CD14-positive monocyte (primary cell): ENCODE measurements at regions not wholly inside any gene's neighbourhood (a gene's known extent, or its start where the extent isn't known, plus 50 kb on each side); places are given as distances from the start of the nearest gene placed in this dataset.

Experiments
- DNase-seq, 3 donors: peaks; one replicate each; pipeline ENCODE4 v3.0.0-alpha.2; 2011 to 2022
- H2AFZ ChIP-seq: 2 replicates; pipeline ENCODE4 v1.6.0; 2012; ENCODE audit warnings: mild to moderate bottlenecking, low read depth, low read length, inconsistent platforms; ENCODE audit not compliant: insufficient read depth, poor library complexity, severe bottlenecking
- H3K27ac ChIP-seq, 2 donors: 1 replicate in 1 of 2; 2 replicates in 1 of 2; pipeline ENCODE4 v1.5.1; 2012 to 2013; ENCODE audit warnings: low read length in 2 of 2, control low read depth in 1 of 2, inconsistent platforms in 1 of 2, low read depth in 1 of 2, mild to moderate bottlenecking in 1 of 2
- H3K27me3 ChIP-seq, 2 donors: one replicate each; pipeline versions ENCODE4 v1.6.0 to v1.6.1; 2011 to 2013; ENCODE audit warnings: low read length in 2 of 2; ENCODE audit not compliant: control insufficient read depth in 2 of 2, insufficient read depth in 2 of 2
- H3K36me3 ChIP-seq, 2 donors: replicated peaks in 1 of 2; 1 replicate in 1 of 2; 2 replicates in 1 of 2; pipeline versions ENCODE4 v1.5.1 to v1.6.1; 2012 to 2013; ENCODE audit warnings: low read length in 2 of 2, control low read depth in 1 of 2, inconsistent platforms in 1 of 2, mild to moderate bottlenecking in 1 of 2; ENCODE audit not compliant: insufficient read depth in 2 of 2, control insufficient read depth in 1 of 2
- H3K4me1 ChIP-seq, 2 donors: 1 replicate in 1 of 2; 2 replicates in 1 of 2; pipeline versions ENCODE4 v1.5.1 to v1.6.1; 2012 to 2013; ENCODE audit warnings: low read length in 2 of 2, control low read depth in 1 of 2, inconsistent platforms in 1 of 2, mild to moderate bottlenecking in 1 of 2, moderate library complexity in 1 of 2; ENCODE audit not compliant: insufficient read depth in 2 of 2, control insufficient read depth in 1 of 2
- H3K4me2 ChIP-seq: replicated peaks from 2 replicates; pipeline ENCODE3; 2012; ENCODE audit warnings: low read length, moderate library complexity, mild to moderate bottlenecking; ENCODE audit not compliant: poor library complexity, severe bottlenecking; ENCODE audit errors: extremely low read depth
- H3K4me3 ChIP-seq, 3 experiments: fragments of 200-600 bp in 1 of 3; sonication (generic) in 1 of 3; replicated peaks in 1 of 3; 1 replicate in 2 of 3; 2 replicates in 1 of 3; pipeline ENCODE4 v1.5.1; 2011 to 2013; ENCODE audit warnings: low read length in 3 of 3, mild to moderate bottlenecking in 3 of 3, control low read depth in 2 of 3, low read depth in 2 of 3, inconsistent platforms in 1 of 3, moderate library complexity in 1 of 3
- H3K79me2 ChIP-seq: 2 replicates; pipeline ENCODE4 v1.6.0; 2012; ENCODE audit warnings: mild to moderate bottlenecking, control low read depth, inconsistent platforms, low read length, moderate library complexity; ENCODE audit not compliant: insufficient read depth
- H3K9ac ChIP-seq: 2 replicates; pipeline ENCODE4 v1.6.0; 2017; ENCODE audit warnings: low read length, mild to moderate bottlenecking; ENCODE audit not compliant: insufficient read depth, poor library complexity, severe bottlenecking
- H3K9me3 ChIP-seq, 2 donors: replicated peaks in 1 of 2; 1 replicate in 1 of 2; 2 replicates in 1 of 2; pipeline versions ENCODE4 v1.5.1 to v1.6.1; 2012 to 2013; ENCODE audit warnings: low read length in 2 of 2, control low read depth in 1 of 2; ENCODE audit not compliant: control insufficient read depth in 1 of 2, insufficient read depth in 1 of 2
- H4K20me1 ChIP-seq: 2 replicates; pipeline ENCODE4 v1.6.0; 2012; ENCODE audit warnings: mild to moderate bottlenecking, low read length, control low read depth, moderate library complexity; ENCODE audit not compliant: insufficient read depth
- H3K27ac Mint-ChIP-seq, 7 donors: one replicate each; pipeline ENCODE4 v1.8.0; 2020; ENCODE audit warnings: mild to moderate bottlenecking in 7 of 7, mixed read lengths in 7 of 7, moderate library complexity in 6 of 7, inconsistent platforms in 2 of 7
- H3K27me3 Mint-ChIP-seq, 3 donors: one replicate each; pipeline ENCODE4 v1.8.0; 2021 to 2022; ENCODE audit warnings: low read depth in 3 of 3, mild to moderate bottlenecking in 3 of 3, mixed read lengths in 3 of 3, moderate library complexity in 3 of 3, inconsistent platforms in 1 of 3
- H3K36me3 Mint-ChIP-seq, 2 donors: one replicate each; pipeline ENCODE4 v1.8.0; 2020; ENCODE audit warnings: mixed read lengths in 2 of 2, inconsistent platforms in 1 of 2, mild to moderate bottlenecking in 1 of 2
- H3K4me1 Mint-ChIP-seq: one replicate; pipeline ENCODE4 v1.8.0; 2020; ENCODE audit warnings: mild to moderate bottlenecking, mixed read lengths
- H3K4me3 Mint-ChIP-seq, 2 donors: one replicate each; pipeline ENCODE4 v1.8.0; 2020; ENCODE audit warnings: mild to moderate bottlenecking in 2 of 2, mixed read lengths in 2 of 2, moderate library complexity in 1 of 2
- H3K9me3 Mint-ChIP-seq, 7 donors: one replicate each; pipeline ENCODE4 v1.8.0; 2020 to 2022; ENCODE audit warnings: mixed read lengths in 7 of 7, mild to moderate bottlenecking in 6 of 7, moderate library complexity in 6 of 7, inconsistent platforms in 2 of 7
- CTCF ChIP-seq: fragments of 200-600 bp; IDR thresholded peaks from one replicate; pipeline ENCODE4 v1.8.0; 2022; ENCODE audit warnings: antibody characterized with exemption, mild to moderate bottlenecking
- WGBS: methylation state at CpG from one replicate; pipeline ENCODE4 v1.1.5; 2013; ENCODE audit warnings: missing lambda C conversion rate; ENCODE audit not compliant: insufficient coverage; 5-methylcytosine and 5-hydroxymethylcytosine counted together
- intact Hi-C, 2 donors: fragments of 100-400 bp; cut with micrococcal nuclease; formaldehyde crosslinking; loops; one replicate each; pipeline versions ENCODE4 v1.15.0 to v1.15.1; 2023

- Mint-ChIP-seq H3K36me3 (no peaks in the 10 kb centered on the region), H3K4me3 (no peak overlapping the region), H3K27me3 (peaks cover 7 to 15% (median 9%) of the 10 kb centered on the region in 3 donors), H3K4me1 (no peaks in the 10 kb centered on the region), H3K27ac (peak overlapping the region in 1 of 7 donors; percentile 44), H3K9me3 (peaks cover 0 to 4% (median 0%) of the 10 kb centered on the region in 7 donors)
- Histone ChIP-seq H3K4me2 (no peak overlapping the region), H3K4me3 (no peak overlapping the region), H3K27me3 (no peaks in the 10 kb centered on the region), H3K9me3 (no peaks in the 10 kb centered on the region), H3K27ac (no peak overlapping the region), H3K4me1 (no peaks in the 10 kb centered on the region), H3K36me3 (no peaks in the 10 kb centered on the region), H3K9ac (no peak overlapping the region), H3K79me2 (no peaks in the 10 kb centered on the region), H4K20me1 (no peaks in the 10 kb centered on the region), H2AFZ (no peak overlapping the region)
- TF ChIP-seq CTCF, result no peak
- 92% methylated on average over 8 of the region's 13 CpGs for WGBS
- intact Hi-C loops, result no loop called here
- DNase-seq, result no peak
Measured at GRCh38 chr11:126139111-126140091, 72.0 kb downstream of the RPUSD4 start.

DNA sequence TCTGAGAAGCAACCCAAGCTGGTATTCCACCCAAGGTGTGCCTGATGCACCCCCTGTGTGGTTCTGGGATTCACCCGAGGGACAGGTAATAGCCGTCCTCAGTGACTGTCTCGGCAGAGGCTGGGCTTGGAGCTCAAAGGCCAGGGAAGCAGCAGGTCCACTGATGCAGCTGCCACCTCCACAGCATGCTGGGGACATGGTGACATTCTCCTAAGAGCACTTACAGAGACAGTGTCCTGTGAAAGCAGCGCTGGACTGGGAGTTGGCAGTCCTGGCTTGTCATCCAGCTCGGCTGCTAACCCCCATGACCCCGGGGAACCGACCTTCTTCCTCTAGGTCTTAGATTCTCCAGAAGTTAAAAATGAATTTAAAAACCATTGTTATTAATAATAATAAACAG, 72.8 kb downstream of the RPUSD4 start:
- no peaks in the 10 kb centered on the region for H4K20me1 ChIP-seq
- no peaks in the 10 kb centered on the region for H3K4me1 ChIP-seq
- Mint-ChIP-seq H3K4me1 (no peaks in the 10 kb centered on the region), H3K27me3 (peaks cover 7 to 18% (median 11%) of the 10 kb centered on the region in 3 donors), H3K36me3 (no peaks in the 10 kb centered on the region), H3K4me3 (no peak overlapping the region), H3K9me3 (peaks cover 0 to 4% (median 0%) of the 10 kb centered on the region in 7 donors), H3K27ac (no peak overlapping the region)
- no peak overlapping the region for H3K27ac ChIP-seq
- H3K4me3 ChIP-seq, result no peak overlapping the region
- no peaks in the 10 kb centered on the region for H3K27me3 ChIP-seq
- H3K79me2 ChIP-seq, result no peaks in the 10 kb centered on the region
- DNase-seq, result no peak
- no peak for TF ChIP-seq CTCF
- intact Hi-C loops, result no loop called here
- no peaks in the 10 kb centered on the region for H3K9me3 ChIP-seq
- H3K4me2 ChIP-seq, result no peak overlapping the region
- 93% methylated on average over 4 of the region's 7 CpGs for WGBS
- H3K9ac ChIP-seq, result no peak overlapping the region
- H3K36me3 ChIP-seq, result no peaks in the 10 kb centered on the region
- no peak overlapping the region for H2AFZ ChIP-seq
